CD4-positive, CD25-positive, alpha-beta regulatory T cell (primary cell): ENCODE measurements at regions not wholly inside any gene's neighbourhood (a gene's known extent, or its start where the extent isn't known, plus 50 kb on each side); places are given as distances from the start of the nearest gene placed in this dataset.

Source experiments
- ATAC-seq, 2 donors: fragments of 150-1000 bp; cut with Tn5 transposase; one replicate each; pipeline ENCODE4 v1.10.0; 2021; ENCODE audit warnings: low read depth in 2 of 2, moderate number of reproducible peaks in 2 of 2, moderate library complexity in 1 of 2
- DNase-seq, 3 donors: peaks; one replicate each; pipeline versions ENCODE4 v3.0.0 to v3.0.0-alpha.2; 2012 to 2022; ENCODE audit warnings: mixed read lengths in 1 of 3
- H3K27ac ChIP-seq: one replicate; pipeline ENCODE4 v1.7.0; 2013; ENCODE audit warnings: mild to moderate bottlenecking, low read length; ENCODE audit not compliant: insufficient read depth, poor library complexity, severe bottlenecking
- H3K27me3 ChIP-seq: one replicate; pipeline ENCODE4 v1.7.0; 2013; ENCODE audit warnings: low read length; ENCODE audit not compliant: control insufficient read depth, insufficient read depth
- H3K36me3 ChIP-seq: one replicate; pipeline ENCODE4 v1.7.0; 2013; ENCODE audit warnings: mild to moderate bottlenecking, low read length, moderate library complexity; ENCODE audit not compliant: control insufficient read depth, insufficient read depth
- H3K4me1 ChIP-seq: 2 replicates; pipeline ENCODE4 v1.7.0; 2013; ENCODE audit warnings: mild to moderate bottlenecking, low read length; ENCODE audit not compliant: insufficient read depth, control insufficient read depth, poor library complexity, severe bottlenecking
- H3K4me3 ChIP-seq: one replicate; pipeline ENCODE4 v1.7.0; 2013; ENCODE audit warnings: low read depth, mild to moderate bottlenecking, low read length, moderate library complexity
- H3K9me3 ChIP-seq, 2 experiments: 1 replicate in 1 of 2; 2 replicates in 1 of 2; pipeline ENCODE4 v1.7.0; 2013; ENCODE audit warnings: low read length in 2 of 2, mild to moderate bottlenecking in 1 of 2, moderate library complexity in 1 of 2; ENCODE audit not compliant: control insufficient read depth in 2 of 2
- H3K27ac Mint-ChIP-seq, 3 donors: one replicate each; pipeline ENCODE4 v1.8.0; 2020 to 2022; ENCODE audit warnings: mild to moderate bottlenecking in 3 of 3, mixed read lengths in 3 of 3, moderate library complexity in 2 of 3
- H3K27me3 Mint-ChIP-seq: one replicate; pipeline ENCODE4 v1.8.0; 2022; ENCODE audit warnings: mild to moderate bottlenecking, mixed read lengths
- H3K36me3 Mint-ChIP-seq: one replicate; pipeline ENCODE4 v1.8.0; 2020; ENCODE audit warnings: mixed read lengths
- H3K4me1 Mint-ChIP-seq, 4 donors: one replicate each; pipeline ENCODE4 v1.8.0; 2020 to 2022; ENCODE audit warnings: mixed read lengths in 4 of 4, mild to moderate bottlenecking in 1 of 4
- H3K4me3 Mint-ChIP-seq, 4 donors: one replicate each; pipeline ENCODE4 v1.8.0; 2020 to 2022; ENCODE audit warnings: mild to moderate bottlenecking in 4 of 4, mixed read lengths in 4 of 4, moderate library complexity in 3 of 4
- H3K9me3 Mint-ChIP-seq, 7 donors: one replicate each; pipeline ENCODE4 v1.8.0; 2020 to 2022; ENCODE audit warnings: mixed read lengths in 7 of 7, mild to moderate bottlenecking in 3 of 7, moderate library complexity in 2 of 7

DNA sequence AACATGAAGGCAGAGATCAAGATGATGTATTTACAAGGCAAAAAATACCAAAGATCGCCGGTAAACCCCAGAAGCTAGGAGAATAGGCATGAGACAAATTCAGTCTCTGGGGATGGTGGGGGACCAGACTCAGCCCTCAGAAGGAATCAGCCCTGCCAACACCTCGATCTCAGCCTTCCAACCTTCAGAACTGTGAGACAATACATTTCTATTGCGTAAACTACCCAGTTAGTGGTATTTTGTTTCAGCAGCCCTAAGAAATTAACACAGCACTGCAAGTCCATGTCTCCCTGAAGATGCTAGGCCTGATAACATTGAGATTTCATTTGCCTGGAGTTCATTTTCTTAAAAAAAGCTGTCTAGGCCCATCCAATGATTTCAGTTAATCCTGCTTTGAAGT is 622.5 kb downstream of the PTPRC start:
- H3K9me3 ChIP-seq = no peaks in the 10 kb centered on the region
- Mint-ChIP-seq H3K4me1 (no peaks in the 10 kb centered on the region), H3K9me3 (peaks cover 0 to 6% (median 1%) of the 10 kb centered on the region in 7 donors), H3K4me3 (no peak overlapping the region), H3K27ac (no peak overlapping the region), H3K27me3 (peaks cover 36% of the 10 kb centered on the region), H3K36me3 (no peaks in the 10 kb centered on the region)
- no peak overlapping the region for H3K4me3 ChIP-seq
- DNase-seq (no peak), ATAC-seq (no peak)
- no peaks in the 10 kb centered on the region for H3K4me1 ChIP-seq
- H3K27me3 ChIP-seq = peaks cover 9% of the 10 kb centered on the region
- H3K36me3 ChIP-seq = no peaks in the 10 kb centered on the region
- H3K27ac ChIP-seq = no peak overlapping the region

DNA sequence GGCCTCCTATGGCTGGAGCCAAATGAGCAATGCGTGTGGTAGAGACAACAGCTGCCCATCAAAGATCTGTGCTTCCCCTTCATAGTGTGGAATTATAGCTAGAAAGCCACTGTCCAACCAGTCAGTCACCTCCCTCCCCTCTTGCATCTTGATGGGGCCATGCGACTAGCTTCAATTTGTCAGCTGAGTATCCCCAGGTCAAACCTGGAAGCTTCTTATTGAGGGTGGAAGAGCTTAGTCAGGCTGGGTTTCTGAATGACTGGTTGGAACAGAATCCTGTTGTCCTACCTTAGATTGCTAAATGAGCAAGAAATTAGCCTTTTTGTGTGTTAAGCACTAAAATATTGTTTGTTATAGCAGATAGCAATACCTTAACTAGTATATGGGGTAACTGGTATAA is 625.4 kb downstream of the PTPRC start:
- H3K27ac Mint-ChIP-seq = no peak overlapping the region
- Histone ChIP-seq H3K4me1 (no peaks in the 10 kb centered on the region), H3K27ac (no peak overlapping the region), H3K9me3 (no peaks in the 10 kb centered on the region), H3K36me3 (no peaks in the 10 kb centered on the region), H3K4me3 (no peak overlapping the region), H3K27me3 (peaks cover 6% of the 10 kb centered on the region)
- ATAC-seq (no peak), DNase-seq (no peak)
- peaks cover 27% of the 10 kb centered on the region for H3K27me3 Mint-ChIP-seq
- no peak overlapping the region for H3K4me3 Mint-ChIP-seq
- H3K36me3 Mint-ChIP-seq = no peaks in the 10 kb centered on the region
- H3K4me1 Mint-ChIP-seq = no peaks in the 10 kb centered on the region
- H3K9me3 Mint-ChIP-seq = peaks cover 0 to 4% (median 0%) of the 10 kb centered on the region in 7 donors

DNA sequence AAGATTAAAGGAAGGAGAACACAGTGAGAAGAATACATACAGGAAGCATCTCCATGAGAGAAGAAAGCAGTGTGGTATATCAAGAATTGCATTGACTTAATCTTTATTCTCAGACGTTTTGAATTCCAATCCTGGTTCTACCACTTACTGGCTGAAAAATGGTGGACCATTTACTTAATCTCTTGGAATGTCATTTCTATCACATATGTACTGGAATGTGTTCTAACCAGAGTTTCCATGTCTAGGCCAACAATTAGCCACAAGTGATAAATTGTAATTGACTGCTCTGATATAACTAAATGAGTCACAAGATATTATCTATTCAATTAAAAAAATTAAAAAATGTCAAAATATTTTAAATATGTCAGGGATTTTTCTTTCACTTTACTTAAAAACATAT is 626.1 kb downstream of the PTPRC start:
- no peak overlapping the region for H3K27ac ChIP-seq
- H3K36me3 ChIP-seq = no peaks in the 10 kb centered on the region
- no peak overlapping the region for H3K4me3 Mint-ChIP-seq
- no peak overlapping the region for H3K27ac Mint-ChIP-seq
- ATAC-seq = no peak
- H3K4me3 ChIP-seq = no peak overlapping the region
- H3K4me1 ChIP-seq = no peaks in the 10 kb centered on the region
- peaks cover 26% of the 10 kb centered on the region for H3K27me3 Mint-ChIP-seq
- no peaks in the 10 kb centered on the region for H3K4me1 Mint-ChIP-seq
- peaks cover 0 to 4% (median 0%) of the 10 kb centered on the region in 7 donors for H3K9me3 Mint-ChIP-seq
- DNase-seq = no peak
- no peaks in the 10 kb centered on the region for H3K36me3 Mint-ChIP-seq
- peaks cover 10% of the 10 kb centered on the region for H3K27me3 ChIP-seq
- no peaks in the 10 kb centered on the region for H3K9me3 ChIP-seq

DNA sequence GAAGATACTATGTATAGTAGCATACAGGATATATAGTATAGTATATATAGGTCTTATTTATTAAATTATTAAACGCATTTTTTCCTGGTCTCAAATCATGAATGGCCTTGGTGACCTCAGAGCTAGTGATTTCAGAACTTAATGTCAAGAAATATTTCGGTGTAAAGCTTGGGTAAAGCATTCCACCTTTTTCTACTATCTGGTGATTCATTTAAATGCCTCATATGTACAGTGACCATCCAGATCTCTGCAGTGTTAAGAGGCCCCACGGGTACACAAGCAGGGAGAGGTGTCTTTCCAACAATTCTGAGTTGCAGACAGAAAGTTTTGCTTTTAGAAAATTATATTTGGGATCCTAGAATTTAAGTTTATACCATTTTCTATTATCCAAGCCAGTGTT is 626.5 kb downstream of the PTPRC start:
- H3K4me1 ChIP-seq = no peaks in the 10 kb centered on the region
- ATAC-seq = no peak
- no peaks in the 10 kb centered on the region for H3K9me3 ChIP-seq
- H3K4me3 ChIP-seq = no peak overlapping the region
- H3K36me3 ChIP-seq = no peaks in the 10 kb centered on the region
- DNase-seq = no peak
- Mint-ChIP-seq H3K4me3 (no peak overlapping the region), H3K9me3 (peaks cover 0 to 4% (median 0%) of the 10 kb centered on the region in 7 donors), H3K27ac (no peak overlapping the region), H3K27me3 (peaks cover 24% of the 10 kb centered on the region), H3K4me1 (no peaks in the 10 kb centered on the region), H3K36me3 (no peaks in the 10 kb centered on the region)
- peaks cover 10% of the 10 kb centered on the region for H3K27me3 ChIP-seq
- no peak overlapping the region for H3K27ac ChIP-seq

DNA sequence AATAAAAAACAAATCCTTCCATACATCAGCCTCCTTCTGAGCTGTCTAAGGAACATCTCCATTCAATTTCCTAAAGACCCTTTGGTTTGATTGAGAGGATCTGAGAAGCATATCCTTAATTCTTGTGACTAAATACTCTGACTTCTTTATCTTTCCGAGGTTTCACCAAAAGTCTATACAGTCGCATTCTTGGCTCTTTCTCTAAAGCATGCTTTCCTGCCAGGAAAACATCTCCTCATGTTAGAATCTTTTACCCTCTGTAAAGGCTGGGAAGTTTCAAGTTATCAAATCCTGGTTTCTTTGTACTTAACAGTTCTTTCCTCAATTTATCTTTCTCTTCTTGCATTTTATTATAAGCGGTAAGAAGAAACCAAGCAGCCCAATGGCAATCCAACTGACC is 630.4 kb downstream of the PTPRC start:
- ATAC-seq = no peak
- H3K4me3 Mint-ChIP-seq = no peak overlapping the region

GRCh38 chr1:199272139-199272544 is 633.3 kb downstream of the PTPRC start:
- no peaks in the 10 kb centered on the region for H3K4me1 Mint-ChIP-seq

More for the DNA sequence above, 630.4 kb downstream of the PTPRC start:
- H3K9me3 Mint-ChIP-seq = peaks cover 0 to 6% (median 0%) of the 10 kb centered on the region in 7 donors
- H3K27ac Mint-ChIP-seq = no peak overlapping the region
- no peak overlapping the region for H3K4me3 ChIP-seq
- no peaks in the 10 kb centered on the region for H3K36me3 ChIP-seq
- DNase-seq = no peak
- no peaks in the 10 kb centered on the region for H3K9me3 ChIP-seq
- peaks cover 4% of the 10 kb centered on the region for H3K27me3 ChIP-seq
- no peaks in the 10 kb centered on the region for H3K36me3 Mint-ChIP-seq
- no peaks in the 10 kb centered on the region for H3K4me1 ChIP-seq
- peaks cover 23% of the 10 kb centered on the region for H3K27me3 Mint-ChIP-seq
- H3K4me1 Mint-ChIP-seq = no peaks in the 10 kb centered on the region
- no peak overlapping the region for H3K27ac ChIP-seq

DNA sequence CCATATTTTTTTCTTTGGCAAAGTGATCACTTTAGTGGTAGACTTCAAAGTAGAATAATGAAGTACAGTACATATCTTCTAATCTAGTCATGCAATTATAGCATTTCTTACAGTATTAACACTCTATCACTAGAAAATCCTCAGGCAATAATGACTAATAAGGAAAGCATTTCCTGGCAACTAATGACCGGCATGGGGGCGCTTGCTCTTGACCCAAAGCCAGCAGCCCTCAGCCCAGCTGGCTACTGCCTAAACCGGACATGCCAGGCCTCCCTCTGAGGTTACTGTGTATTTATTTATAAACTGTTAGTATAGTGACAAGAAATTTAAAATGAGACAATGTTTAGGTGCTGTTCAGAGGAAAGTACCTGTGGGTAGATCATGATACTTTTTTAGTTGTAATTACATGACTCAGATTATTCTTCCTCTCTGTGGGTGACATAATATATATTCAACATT is 633.8 kb downstream of the PTPRC start:
- Mint-ChIP-seq H3K36me3 (no peaks in the 10 kb centered on the region), H3K27me3 (peaks cover 23% of the 10 kb centered on the region), H3K27ac (no peak overlapping the region), H3K4me1 (no peaks in the 10 kb centered on the region), H3K4me3 (no peak overlapping the region), H3K9me3 (peaks cover 0 to 4% (median 0%) of the 10 kb centered on the region in 7 donors)
- ATAC-seq (no peak), DNase-seq (no peak)
- H3K36me3 ChIP-seq = no peaks in the 10 kb centered on the region
- peaks cover 5% of the 10 kb centered on the region for H3K27me3 ChIP-seq
- H3K4me3 ChIP-seq = no peak overlapping the region
- H3K9me3 ChIP-seq = no peaks in the 10 kb centered on the region
- no peaks in the 10 kb centered on the region for H3K4me1 ChIP-seq
- H3K27ac ChIP-seq = no peak overlapping the region

More at GRCh38 chr1:199272139-199272544, 633.3 kb downstream of the PTPRC start:
- no peaks in the 10 kb centered on the region for H3K9me3 ChIP-seq
- ATAC-seq (no peak), DNase-seq (no peak)
- no peak overlapping the region for H3K27ac ChIP-seq
- Mint-ChIP-seq H3K27me3 (peaks cover 22% of the 10 kb centered on the region), H3K4me3 (no peak overlapping the region), H3K36me3 (no peaks in the 10 kb centered on the region), H3K9me3 (peaks cover 0 to 4% (median 0%) of the 10 kb centered on the region in 7 donors), H3K27ac (no peak overlapping the region)
- no peak overlapping the region for H3K4me3 ChIP-seq
- H3K27me3 ChIP-seq = peaks cover 4% of the 10 kb centered on the region
- no peaks in the 10 kb centered on the region for H3K4me1 ChIP-seq
- no peaks in the 10 kb centered on the region for H3K36me3 ChIP-seq

- Histone ChIP-seq H3K27ac (no peak overlapping the region), H3K4me3 (no peak overlapping the region), H3K27me3 (peaks cover 7% of the 10 kb centered on the region), H3K9me3 (no peaks in the 10 kb centered on the region), H3K36me3 (no peaks in the 10 kb centered on the region), H3K4me1 (no peaks in the 10 kb centered on the region)
- DNase-seq (no peak), ATAC-seq (no peak)
- no peak overlapping the region for H3K4me3 Mint-ChIP-seq
- H3K27me3 Mint-ChIP-seq = peaks cover 18% of the 10 kb centered on the region
- H3K9me3 Mint-ChIP-seq = peaks cover 0 to 3% (median 0%) of the 10 kb centered on the region in 7 donors
- no peak overlapping the region for H3K27ac Mint-ChIP-seq
- H3K4me1 Mint-ChIP-seq = no peaks in the 10 kb centered on the region
- H3K36me3 Mint-ChIP-seq = no peaks in the 10 kb centered on the region
These were observed 635.1 kb downstream of the PTPRC start for GRCh38 chr1:199273837-199274379.
